Kidney capillary endothelial cell (primary cell): ENCODE measurements at regions not wholly inside any gene's neighbourhood (a gene's known extent, or its start where the extent isn't known, plus 50 kb on each side); places are given as distances from the start of the nearest gene placed in this dataset.
"Not testable (repeated sequence)": the region's sequence is repeated elsewhere in the genome, so short reads cannot be mapped to it uniquely, and the experiment has no call there.

Experiments used
- DNase-seq: peaks from one replicate; pipeline ENCODE4 v3.0.0-alpha.2; 2018; ENCODE audit warnings: low spot score

DNA sequence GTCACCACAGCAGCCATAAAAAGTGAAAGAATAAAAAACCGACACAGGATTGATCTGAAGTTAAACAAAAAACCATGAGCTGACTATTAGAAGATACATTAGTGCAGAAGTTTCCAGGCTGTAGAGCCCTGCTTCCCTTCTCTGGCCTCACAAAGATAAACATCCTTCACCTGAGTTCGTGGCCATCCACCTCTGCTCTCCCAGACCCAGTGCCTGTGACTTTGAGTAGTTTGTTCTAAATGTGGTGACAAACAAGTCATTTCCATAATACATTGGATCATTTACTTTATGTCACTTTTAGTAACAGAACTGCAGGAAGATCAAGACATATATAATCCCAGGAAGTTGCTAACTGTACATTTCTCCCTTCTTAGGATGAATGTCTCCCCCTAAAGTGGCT is 241.9 kb upstream of the MAP2 start:
- DNase-seq: no peak

DNA sequence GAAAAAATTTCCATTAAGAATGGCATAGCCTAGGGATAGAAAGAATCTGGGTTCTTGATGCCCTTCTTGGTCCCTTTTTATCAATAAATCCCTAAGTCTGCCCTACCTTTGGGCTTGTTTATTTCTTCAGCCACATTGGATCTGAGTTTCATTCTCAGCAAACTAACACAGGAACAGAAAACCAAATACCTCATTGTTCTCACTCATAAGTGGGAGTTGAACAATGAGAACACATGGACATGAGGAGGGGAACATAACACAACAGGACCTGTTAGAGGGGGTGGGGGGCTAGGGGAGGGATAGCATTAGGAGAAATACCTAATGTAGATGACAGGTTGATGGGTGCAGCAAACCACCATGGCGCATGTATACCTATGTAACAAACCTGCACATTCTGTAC is 237.0 kb upstream of the MAP2 start:
- not testable (repeated sequence) for DNase-seq

DNA sequence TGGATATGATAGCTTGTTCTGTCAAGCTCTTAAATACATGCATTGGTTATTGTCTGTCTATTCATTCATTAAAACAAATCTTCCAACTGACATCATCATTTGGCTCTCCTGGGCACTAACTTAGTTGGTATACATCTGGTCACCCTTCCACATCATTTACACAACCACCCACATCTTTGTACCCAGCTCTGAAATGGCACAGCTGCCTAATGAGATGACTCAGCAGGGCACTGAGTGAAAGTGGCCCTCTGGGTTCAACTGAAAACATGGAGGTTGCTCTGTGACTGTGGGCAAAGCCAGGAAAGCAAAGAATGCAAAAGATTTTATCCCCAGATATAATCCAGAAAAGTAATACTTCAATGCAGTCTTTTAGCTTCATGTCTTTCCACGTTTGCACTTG is 234.0 kb upstream of the MAP2 start:
- DNase-seq: no peak

DNA sequence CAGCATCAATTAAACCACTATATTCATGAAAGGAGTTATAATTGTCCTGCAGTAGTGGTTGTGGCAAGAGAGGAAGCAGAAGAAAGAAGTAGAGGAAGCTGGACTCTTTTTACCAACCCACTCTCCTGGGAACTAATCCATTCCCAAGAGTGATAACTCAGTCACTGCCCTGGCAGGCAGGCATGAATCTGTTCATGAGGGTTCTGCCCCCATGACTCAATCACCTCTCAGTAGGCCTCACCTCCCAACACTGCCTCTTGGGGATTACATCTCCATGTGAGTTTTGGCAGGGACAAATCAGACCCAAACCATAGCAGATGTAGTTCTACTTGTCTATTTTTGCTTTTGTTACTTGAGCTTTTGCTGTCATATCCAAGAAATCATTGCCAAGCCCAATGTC is 232.7 kb upstream of the MAP2 start:
- DNase-seq: no peak

DNA sequence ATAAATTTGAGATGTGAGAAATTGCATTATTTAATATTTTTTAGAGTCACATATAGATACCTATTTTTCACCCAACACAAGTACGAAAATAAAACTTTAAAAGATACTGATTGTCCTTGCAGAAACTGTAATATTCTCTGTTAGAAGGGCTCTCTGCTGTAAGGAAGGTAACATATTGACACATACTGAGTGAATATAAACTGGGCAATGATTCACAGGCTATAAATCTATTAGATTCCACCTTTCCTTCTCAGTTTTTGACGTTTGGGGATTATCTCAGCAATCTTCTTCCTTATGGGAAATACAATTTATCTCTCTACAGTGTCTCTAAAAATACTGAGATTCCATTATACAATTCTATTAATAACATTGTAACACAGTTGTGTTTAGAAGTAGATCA is 229.1 kb upstream of the MAP2 start:
- no peak for DNase-seq

DNA sequence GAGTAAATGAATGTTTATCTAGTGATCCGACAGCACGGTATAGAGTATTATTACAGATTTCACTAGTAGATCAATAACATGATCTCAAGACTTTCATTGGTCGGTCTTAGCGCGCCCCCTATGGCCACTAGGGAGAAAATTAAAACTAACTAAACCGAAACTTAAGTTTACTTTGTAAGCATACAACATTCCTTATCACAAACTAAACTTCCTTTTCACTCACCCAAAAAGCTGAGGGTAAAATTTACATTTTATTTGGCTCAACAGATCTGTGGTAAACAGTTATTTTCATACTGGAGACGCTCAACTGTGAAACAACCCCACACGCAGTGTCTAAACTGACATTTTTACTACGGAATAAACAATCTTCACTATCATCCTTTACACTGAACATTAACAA is 215.6 kb upstream of the MAP2 start:
- DNase-seq: no peak

DNA sequence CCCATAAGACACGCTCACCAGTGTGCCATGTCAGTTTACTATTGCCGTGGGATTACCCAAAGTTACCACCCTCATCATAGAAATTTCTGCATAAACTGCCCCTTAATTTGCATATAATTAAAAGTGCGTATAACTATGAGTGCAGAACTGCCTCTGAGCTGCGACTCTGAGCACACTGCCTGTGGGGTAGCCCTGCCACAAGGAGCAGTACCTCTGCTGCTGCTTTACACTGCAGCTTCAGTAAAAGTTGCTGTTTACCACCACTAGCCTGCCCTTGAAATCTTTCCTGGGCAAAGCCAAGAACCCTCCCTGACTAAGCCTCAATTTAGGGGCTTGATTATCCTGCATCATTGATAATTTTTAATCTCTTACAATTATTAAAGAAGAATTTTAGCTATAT is 213.9 kb upstream of the MAP2 start:
- no peak for DNase-seq

DNA sequence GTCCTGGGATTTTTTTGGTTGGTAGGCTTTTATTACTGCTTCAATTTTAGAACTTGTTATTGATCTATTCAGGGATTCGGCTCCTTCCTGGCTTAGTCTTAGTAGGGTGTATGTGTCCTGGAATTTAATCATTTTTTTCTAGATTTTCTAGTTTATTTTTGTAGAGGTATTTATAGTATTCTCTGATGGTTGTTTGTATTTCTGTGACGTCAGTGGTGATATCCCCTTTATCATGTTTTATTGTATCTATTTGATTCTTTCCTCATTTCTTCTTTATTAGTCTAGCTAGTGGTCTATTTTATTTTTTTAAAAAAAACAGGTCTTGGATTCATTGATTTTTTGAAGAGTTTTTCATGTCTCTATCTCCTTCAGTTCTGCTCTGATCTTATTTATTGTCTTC is 193.3 kb upstream of the MAP2 start:
- no peak for DNase-seq

DNA sequence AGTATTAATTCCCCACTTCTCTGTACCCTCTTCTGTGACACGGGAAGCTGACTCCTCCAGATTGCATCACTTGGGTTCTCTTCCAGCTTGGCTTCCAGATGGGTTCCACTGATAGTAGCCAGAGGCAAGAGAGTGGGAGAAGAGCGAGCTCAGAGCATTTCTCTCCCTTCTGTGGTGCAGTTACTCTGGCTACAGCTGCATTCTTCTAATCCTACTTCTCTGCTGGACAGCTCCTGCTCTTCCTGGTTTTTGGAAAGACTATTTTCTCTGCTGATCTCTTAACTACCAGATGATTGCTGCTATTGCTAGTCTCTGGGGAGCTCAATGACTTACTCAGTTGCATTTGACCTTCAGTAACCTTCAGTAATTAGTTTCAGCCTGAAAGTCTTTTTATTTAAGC is 187.5 kb upstream of the MAP2 start:
- DNase-seq: no peak

DNA sequence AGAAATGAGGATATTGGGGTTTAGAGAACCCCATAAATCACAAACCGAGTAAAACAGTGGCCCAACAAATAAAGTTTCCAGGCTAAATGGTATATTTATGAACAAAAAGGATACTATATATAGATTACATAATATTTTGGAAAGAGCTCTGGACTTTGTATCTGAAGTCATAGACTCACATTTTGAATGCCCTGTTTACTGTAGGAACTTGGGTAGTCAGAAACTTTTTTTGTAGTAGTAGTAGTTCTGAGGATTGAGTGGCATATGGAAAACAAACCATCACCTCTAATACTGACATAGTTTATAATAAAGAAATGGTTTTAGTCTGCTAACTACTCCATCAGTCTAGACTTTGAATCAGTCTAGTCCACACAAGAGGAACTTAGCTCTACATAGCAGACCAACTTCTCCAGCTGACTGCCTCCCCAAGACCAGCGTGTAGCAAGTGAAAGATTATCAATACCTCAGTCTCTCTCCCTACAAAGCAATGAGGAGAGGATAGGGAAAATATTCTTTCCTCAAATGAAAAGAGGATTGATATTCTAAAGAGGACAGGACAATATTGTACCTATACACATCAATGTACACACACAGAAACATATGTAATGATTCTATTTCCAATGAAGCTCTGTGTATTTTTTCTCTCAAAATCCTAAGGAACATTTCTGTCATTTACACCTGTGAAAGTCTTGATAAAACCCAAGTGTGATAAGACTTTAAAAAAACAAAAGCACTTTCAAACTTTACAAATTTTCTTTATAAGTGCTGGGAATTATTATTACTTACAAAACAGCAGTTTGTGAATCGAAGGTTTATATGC is 184.9 kb upstream of the MAP2 start:
- DNase-seq: no peak

DNA sequence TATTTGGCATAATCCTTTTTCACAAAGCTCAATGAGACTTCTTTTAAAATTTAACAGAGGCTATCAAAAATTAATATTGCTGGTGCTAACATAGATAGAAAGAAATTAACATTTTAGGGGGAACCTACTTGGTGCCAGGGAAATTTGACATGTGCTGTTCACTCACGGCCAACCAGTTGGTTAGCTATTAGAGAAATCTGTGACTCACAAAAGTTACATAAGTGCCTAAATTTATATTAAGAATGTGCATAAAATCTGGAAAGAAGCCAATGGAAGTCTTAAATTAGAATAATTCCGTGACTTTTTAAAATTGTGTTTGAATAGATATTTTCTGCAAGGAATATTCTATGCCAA is 184.3 kb upstream of the MAP2 start:
- no peak for DNase-seq

DNA sequence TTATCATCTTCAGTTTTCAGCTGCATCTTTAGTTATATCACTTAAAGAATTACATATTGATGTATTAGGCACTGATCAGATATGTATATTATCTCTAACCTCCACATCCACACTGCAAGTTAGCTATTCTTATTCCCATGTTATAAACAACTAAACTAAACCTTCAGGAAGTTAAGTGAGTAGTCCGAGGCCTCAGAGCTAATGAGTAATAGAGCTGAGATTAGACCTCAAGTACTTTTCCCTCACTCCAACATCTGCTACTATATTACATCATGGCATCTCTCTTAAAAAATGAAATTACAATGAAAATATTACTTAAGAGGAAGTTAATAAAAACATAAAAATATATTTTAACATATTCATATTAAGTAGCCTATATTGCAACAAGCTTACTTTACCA is 183.6 kb upstream of the MAP2 start:
- DNase-seq: no peak

DNA sequence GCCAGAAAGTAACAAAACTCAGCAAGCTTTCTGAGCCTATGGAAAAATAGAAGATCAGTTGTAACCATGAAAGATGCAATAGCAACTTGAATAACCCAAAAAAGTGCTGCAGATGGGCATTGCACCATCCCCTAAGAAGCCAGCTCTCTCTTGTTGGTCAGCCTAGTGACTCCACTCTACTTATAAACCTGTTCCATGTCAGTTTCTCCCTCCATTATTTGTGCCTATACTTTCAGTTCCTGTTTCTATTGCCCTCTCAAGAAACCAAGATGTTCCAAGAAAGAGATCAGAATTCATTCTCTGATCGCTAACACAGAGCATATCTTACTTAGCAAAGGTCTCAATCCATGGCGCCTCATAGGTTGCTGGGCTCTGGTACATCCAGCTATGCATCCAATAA is 170.3 kb upstream of the MAP2 start:
- no peak for DNase-seq

DNA sequence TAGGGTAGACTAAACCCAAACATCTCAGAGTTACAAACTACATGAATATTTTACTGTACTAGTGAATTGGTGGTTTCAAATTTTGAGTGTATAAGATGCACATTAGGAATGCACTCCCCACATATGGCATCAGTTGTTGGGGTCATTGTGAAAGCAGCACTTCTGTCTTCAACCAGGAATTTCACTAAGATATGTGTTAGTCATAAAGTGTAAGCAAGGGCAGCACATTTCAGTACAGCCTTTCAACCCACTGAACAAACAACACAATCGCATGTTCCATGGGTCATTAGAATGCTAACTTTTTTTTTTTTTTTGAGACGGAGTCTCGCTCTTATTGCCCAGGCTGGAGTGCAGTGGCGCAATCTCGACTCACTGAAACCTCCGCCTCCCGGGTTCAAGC is 164.1 kb upstream of the MAP2 start:
- DNase-seq: no peak

DNA sequence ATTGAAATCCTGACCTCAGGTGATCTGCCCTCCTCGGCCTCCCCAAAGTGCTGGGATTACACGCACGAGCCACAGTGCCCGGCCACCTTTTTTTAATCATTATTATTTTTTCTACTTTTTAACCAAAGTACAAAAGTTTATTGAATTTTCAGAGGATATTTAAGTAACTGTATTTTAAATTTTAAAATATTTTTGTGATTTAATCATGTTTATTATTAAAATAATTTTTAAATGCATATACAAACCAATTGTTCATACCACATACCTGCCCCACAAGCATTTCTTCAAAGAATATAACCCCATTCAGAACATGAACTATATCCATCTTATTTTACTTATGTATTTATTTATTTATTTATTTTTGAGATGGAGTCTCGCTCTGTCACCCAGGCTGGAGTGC is 163.6 kb upstream of the MAP2 start:
- no peak for DNase-seq

DNA sequence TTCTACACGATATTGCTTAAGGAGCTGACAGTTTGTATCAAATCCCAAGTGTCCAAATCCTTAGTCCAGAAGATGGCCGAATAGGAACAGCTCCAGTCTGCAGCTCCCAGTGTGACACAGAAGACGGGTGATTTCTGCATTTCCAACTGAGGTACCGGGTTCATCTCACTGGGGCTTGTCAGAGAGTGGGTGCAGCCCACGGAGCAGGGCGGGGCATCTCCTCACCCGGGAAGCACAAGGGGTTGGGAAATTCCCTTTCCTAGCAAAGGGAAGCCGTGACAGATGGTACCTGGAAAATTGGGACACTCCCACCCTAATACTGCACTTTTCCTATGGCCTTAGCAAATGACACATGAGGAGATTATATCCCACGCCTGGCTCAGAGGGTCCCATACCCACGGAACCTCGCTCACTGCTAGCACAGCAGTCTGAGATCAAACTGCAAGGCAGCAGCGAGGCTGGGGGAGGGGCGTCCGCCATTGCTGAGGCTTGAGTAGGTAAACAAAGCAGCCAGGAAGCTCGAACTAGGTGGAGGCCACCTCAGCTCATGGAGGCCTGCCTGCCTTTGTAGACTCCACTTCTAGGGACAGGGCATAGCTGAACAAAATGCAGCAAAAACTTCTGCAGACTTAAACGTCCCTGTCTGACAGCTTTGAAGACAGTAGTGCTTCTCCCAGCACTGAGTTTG is 162.3 kb upstream of the MAP2 start:
- not testable (repeated sequence) for DNase-seq

DNA sequence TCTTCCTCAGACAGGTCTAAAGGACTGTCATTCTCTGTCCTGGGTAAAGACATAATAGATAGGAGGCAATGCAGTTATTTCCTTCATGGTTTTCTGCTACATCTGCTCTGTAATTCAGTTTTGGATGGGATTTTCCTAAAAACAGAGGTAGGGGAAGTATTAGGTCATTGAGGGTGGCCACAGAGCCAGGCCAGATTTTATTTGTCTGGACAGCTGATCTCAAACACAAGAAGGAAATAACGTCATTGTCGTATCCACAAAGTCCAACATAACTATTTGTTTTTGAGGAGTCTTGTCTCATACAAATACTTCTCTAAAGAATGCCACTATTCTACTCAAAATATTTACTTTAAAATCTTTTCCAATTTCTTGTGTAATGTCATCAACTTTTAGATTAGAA is 154.8 kb upstream of the MAP2 start:
- no peak for DNase-seq

DNA sequence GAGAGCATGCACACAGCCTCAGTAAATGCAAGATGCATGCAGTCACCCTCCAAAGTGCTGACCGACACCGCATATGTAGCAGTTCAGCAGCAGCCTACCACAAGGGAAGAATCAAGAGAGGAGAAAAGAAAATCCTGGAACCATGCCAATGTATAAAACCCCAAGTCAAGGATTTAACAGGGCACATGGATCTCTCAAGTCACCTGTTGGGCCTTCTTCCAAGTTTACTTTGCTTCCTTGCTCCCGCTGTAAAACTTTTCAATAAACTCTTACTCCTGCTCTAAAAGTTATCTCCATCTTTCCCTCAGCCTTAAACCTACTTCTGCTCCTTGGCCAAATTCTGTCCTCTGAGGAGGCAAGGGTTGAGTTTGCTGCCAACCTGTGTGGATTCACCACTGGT is 147.8 kb upstream of the MAP2 start:
- DNase-seq: no peak

DNA sequence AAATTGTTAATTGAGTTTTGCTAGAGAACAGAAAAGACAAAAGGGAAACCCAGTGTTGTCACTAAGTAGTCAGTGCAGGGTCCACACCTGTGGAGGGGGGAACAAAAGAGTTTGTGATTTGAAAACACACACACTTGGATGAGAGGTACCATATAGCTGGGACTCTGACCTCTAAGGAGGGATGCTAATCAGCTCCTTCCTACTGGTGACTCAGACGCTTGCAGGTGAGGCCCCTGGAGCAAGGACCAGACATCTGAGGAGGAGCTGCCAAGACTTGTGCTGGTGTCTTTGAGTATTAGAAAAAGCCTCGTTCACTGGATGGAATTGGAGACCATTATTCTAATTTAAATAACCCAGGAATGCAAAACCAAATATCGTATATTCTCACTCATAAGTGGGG is 146.4 kb upstream of the MAP2 start:
- no peak for DNase-seq

DNA sequence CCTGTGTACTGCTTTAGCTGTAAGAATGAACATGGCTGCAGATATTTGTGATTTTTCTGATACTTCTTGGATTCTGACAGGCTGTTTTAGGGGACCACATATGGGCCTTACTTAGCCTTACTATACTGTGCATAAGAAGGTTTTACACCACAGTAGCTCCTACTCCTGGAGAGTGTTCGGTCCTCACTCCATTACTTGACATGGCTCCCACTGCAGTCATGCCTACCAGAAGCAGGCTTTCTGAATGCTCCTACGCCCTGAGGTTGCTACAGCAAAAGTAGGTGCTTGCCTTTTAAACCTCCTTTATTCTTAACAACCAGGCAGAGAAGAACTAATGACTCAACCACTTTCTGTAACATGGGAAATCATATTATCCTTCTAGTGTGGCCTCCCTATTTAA is 125.2 kb upstream of the MAP2 start:
- no peak for DNase-seq

DNA sequence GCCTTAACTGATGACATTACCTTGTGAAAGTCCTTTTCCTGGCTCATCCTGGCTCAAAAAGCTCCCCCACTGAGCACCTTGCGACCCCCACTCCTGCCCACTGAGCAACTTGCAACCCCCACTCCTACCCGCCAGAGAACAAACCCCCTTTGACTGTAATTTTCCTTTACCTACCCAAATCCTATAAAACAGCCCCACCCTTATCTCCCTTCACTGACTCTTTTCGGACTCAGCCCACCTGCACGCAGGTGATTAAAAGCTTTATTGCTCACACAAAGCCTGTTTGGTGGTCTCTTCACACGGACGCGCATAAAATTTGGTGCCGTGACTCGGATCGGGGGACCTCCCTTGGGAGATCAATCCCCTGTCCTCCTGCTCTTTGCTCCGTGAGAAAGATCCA is 124.4 kb upstream of the MAP2 start:
- DNase-seq: not testable (repeated sequence)

DNA sequence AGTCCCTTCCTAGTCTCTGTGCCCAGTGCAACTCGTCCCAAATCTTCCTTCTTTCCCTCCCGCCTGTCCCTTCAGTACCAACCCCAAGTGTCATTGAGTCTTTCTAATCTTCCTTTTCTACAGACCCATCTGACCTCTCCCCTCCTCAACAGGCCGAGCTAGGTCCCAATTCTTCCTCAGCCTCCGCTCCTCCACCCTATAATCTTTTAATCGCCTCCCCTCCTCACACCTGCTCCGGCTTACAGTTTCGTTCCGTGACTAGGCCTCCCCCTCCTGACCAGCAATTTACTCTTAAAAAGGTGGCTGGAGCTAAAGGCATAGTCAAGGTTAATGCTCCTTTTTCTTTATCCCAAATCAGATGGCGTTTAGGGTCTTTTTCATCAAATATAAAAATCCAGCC is 123.1 kb upstream of the MAP2 start:
- DNase-seq: not testable (repeated sequence)

DNA sequence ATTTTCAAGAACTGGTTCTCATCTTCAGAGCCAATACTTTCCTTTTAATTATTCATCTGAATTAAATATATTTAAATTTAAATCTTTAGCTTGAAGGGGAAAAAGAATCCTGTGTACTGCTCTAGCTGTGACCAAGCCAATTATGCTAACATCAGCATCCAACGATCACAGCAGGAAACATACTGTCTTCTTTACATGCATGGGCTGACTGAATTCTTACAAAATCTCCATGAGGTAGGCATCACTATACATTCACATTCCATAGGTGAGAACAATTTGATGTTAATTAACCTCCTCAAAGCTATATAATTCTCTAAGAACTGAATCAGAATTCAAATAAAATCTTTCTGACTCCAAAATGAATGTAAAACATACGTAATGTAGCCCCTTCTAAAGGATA is 118.8 kb upstream of the MAP2 start:
- no peak for DNase-seq

DNA sequence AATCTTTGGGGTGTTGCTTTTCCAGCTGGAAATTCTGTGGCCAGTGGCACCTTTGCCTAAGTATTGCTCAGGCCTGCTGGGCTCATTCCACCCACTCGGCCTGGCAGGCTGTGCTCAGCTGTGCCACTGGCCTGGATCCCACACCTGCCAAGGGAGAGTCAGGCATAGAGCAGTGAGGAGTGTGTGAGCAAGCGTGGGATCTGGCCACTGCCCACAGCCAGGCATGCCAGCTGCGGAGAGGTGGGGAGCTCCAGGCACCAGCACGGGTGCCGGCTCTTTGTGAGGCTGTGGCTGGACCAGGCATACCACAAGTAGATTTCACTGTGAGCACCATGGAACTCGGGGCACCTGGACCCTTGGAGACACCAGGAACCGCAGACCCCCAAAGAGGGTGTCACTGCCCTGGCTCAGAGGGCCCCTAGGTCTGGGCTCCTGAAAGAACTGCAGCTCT is 118.1 kb upstream of the MAP2 start:
- no peak for DNase-seq
